HepG2 (cell line): ENCODE measurements at regions not wholly inside any gene's neighbourhood (a gene's known extent, or its start where the extent isn't known, plus 50 kb on each side); places are given as distances from the start of the nearest gene placed in this dataset.

ENCODE experiments used
- ATAC-seq: fragments of 200-7000 bp; cut with Tn5 transposase; 3 replicates; pipeline ENCODE4 v1.9.1; 2020; ENCODE audit warnings: mild to moderate bottlenecking, moderate library complexity
- BruUV-seq: library from RNA; stranded (reverse); fragments of 400-500 nt; replicated peaks from 2 replicates; lab custom pipeline; 2021; lab: Mats Ljungman, UMichigan
- CTCF ChIA-PET: fragments of 300-600 bp; formaldehyde crosslinking; extraction: SDS; loops from one replicate; lab custom pipeline; 2021; ENCODE audit warnings: low total read pairs, inconsistent platforms, low intra/inter-chr PET ratio; lab: Yijun Ruan, JAX
- POLR2A ChIA-PET: fragments of 350-600 bp; sonication (Branson Sonifier 250); formaldehyde crosslinking; loops from one replicate; lab custom pipeline; 2020; ENCODE audit warnings: antibody characterized with exemption, inconsistent platforms; lab: Yijun Ruan, JAX
- DNase-seq: peaks from one replicate; pipeline ENCODE4 v3.0.0-alpha.2; 2015; ENCODE audit warnings: low spot score
- FAIRE-seq: peaks from 3 replicates; lab custom pipeline; 2011; peaks lifted over from hg19 to GRCh38; lab: Jason Lieb, UNC
- H2AFZ ChIP-seq: one replicate; pipeline ENCODE4 v1.6.1; 2011; ENCODE audit warnings: low read length, inconsistent platforms
- H3K27ac ChIP-seq: fragments of 300-600 bp; 3 replicates; pipeline ENCODE4 v1.8.0; 2011; ENCODE audit warnings: mixed run types, mild to moderate bottlenecking, mixed read lengths, low read length, inconsistent platforms; ENCODE audit not compliant: insufficient read depth; ENCODE audit errors: extremely low read length
- H3K27me3 ChIP-seq, 2 experiments: fragments of 200-600 bp in 1 of 2; 2 replicates in 1 of 2; 3 replicates in 1 of 2; pipeline versions ENCODE4 v1.6.0 to v1.8.0; 2011; ENCODE audit warnings: low read length in 2 of 2, mild to moderate bottlenecking in 2 of 2, moderate library complexity in 2 of 2, inconsistent platforms in 1 of 2; ENCODE audit not compliant: insufficient read depth in 2 of 2, control insufficient read depth in 1 of 2
- H3K36me3 ChIP-seq, 2 experiments: fragments of 200-600 bp in 1 of 2; replicated peaks in 1 of 2; 2 replicates in 1 of 2; 3 replicates in 1 of 2; pipeline versions ENCODE4 v1.5.1 to v1.8.0; 2011; ENCODE audit warnings: low read length in 2 of 2, inconsistent platforms in 1 of 2; ENCODE audit not compliant: insufficient read depth in 2 of 2, control insufficient read depth in 1 of 2
- H3K4me1 ChIP-seq: 2 replicates; pipeline ENCODE4 v1.5.1; 2012; ENCODE audit warnings: low read length, inconsistent platforms; ENCODE audit not compliant: insufficient read depth
- H3K4me2 ChIP-seq: 2 replicates; pipeline ENCODE4 v1.6.0; 2011; ENCODE audit warnings: low read depth, low read length, inconsistent platforms
- H3K4me3 ChIP-seq, 3 experiments: fragments of 200-600 bp in 1 of 3; sonication (generic), shearing (Covaris generic) in 1 of 3; replicated peaks in 1 of 3; 2 replicates each; pipeline ENCODE4 v1.5.1; 2011 to 2016; ENCODE audit warnings: low read length in 3 of 3, inconsistent platforms in 2 of 3, low read depth in 2 of 3, mild to moderate bottlenecking in 2 of 3, control low read depth in 1 of 3, mixed read lengths in 1 of 3; ENCODE audit not compliant: insufficient read depth in 1 of 3
- H3K79me2 ChIP-seq: one replicate; pipeline ENCODE4 v1.6.1; 2011; ENCODE audit warnings: low read length, inconsistent platforms; ENCODE audit not compliant: insufficient read depth
- H3K9ac ChIP-seq: 2 replicates; pipeline ENCODE4 v1.6.0; 2011; ENCODE audit warnings: mild to moderate bottlenecking, low read depth, low read length, inconsistent platforms; ENCODE audit not compliant: insufficient read depth
- H3K9me3 ChIP-seq: 2 replicates; pipeline ENCODE4 v1.5.1; 2012; ENCODE audit warnings: mild to moderate bottlenecking, low read length
- H4K20me1 ChIP-seq: 2 replicates; pipeline ENCODE4 v1.6.0; 2011; ENCODE audit warnings: inconsistent platforms, mild to moderate bottlenecking, low read length, moderate library complexity; ENCODE audit not compliant: insufficient read depth
- EZH2 ChIP-seq: conservative IDR thresholded peaks from 2 replicates; pipeline ENCODE4 v1.6.1; 2012; ENCODE audit warnings: mild to moderate bottlenecking, low read depth, low read length, moderate library complexity
- SETDB1 ChIP-seq: sonication (generic); formaldehyde crosslinking; IDR thresholded peaks from 2 replicates; pipeline ENCODE4 v1.5.1; 2020; ENCODE audit warnings: missing genetic modification reagents, mild to moderate bottlenecking, borderline replicate concordance
- SRF ChIP-seq: IDR thresholded peaks from 2 replicates; pipeline ENCODE4 v1.6.1; 2011; ENCODE audit warnings: mild to moderate bottlenecking, low read depth, low read length, moderate library complexity
- THAP8 ChIP-seq: sonication (generic); formaldehyde crosslinking; IDR thresholded peaks from 2 replicates; pipeline ENCODE4 v1.5.1; 2020; ENCODE audit warnings: missing genetic modification reagents, mild to moderate bottlenecking, borderline replicate concordance
- XRCC5 ChIP-seq: fragments of 200-400 bp; formaldehyde crosslinking; optimal IDR thresholded peaks from 2 replicates; pipeline ENCODE3; 2017; ENCODE audit warnings: mild to moderate bottlenecking, low read length
- ZFP36 ChIP-seq: fragments of 150-350 bp; IDR thresholded peaks from 2 replicates; pipeline ENCODE4 v1.6.1; 2018; ENCODE audit warnings: borderline replicate concordance, low read length, low read depth; ENCODE audit not compliant: partially characterized antibody
- ZNF234 ChIP-seq: sonication (generic); formaldehyde crosslinking; conservative IDR thresholded peaks from 2 replicates; pipeline ENCODE4 v1.5.1; 2020; ENCODE audit warnings: mild to moderate bottlenecking, missing genetic modification reagents
- ZNF597 ChIP-seq: sonication (generic); formaldehyde crosslinking; IDR thresholded peaks from 2 replicates; pipeline ENCODE4 v1.5.0; 2020; ENCODE audit warnings: missing genetic modification reagents
- ZNF615 ChIP-seq: sonication (generic); formaldehyde crosslinking; IDR thresholded peaks from 2 replicates; pipeline ENCODE4 v1.5.0; 2020; ENCODE audit warnings: mild to moderate bottlenecking, missing genetic modification reagents, borderline replicate concordance
- WGBS: methylation state at CpG from one replicate; pipeline ENCODE4 v1.1.6; 2017; ENCODE audit warnings: low lambda C conversion rate; 5-methylcytosine and 5-hydroxymethylcytosine counted together
- in situ Hi-C: cut with HindIII; loops from 2 replicates; pipeline ENCODE4 v1.10.0; 2017; ENCODE audit warnings: low pct_unique_long_range_greater_than_20kb; ENCODE audit not compliant: extremely low pct_ligation_motif_present
- intact Hi-C: fragments of 100-400 bp; cut with micrococcal nuclease; formaldehyde crosslinking; loops from one replicate; pipeline ENCODE4 v1.10.0; 2022; ENCODE audit not compliant: unreplicated experiment
- TF ChIP-seq, protein P1 (sequence below): sonication (generic); formaldehyde crosslinking; conservative IDR thresholded peaks from 2 replicates; pipeline ENCODE4 v1.4.0; 2020; ENCODE audit warnings: missing genetic modification reagents
- TF ChIP-seq, protein P2 (sequence below): sonication (generic); formaldehyde crosslinking; IDR thresholded peaks from 2 replicates; pipeline ENCODE4 v1.8.0; 2022; ENCODE audit warnings: mild to moderate bottlenecking, missing genetic modification reagents

DNA sequence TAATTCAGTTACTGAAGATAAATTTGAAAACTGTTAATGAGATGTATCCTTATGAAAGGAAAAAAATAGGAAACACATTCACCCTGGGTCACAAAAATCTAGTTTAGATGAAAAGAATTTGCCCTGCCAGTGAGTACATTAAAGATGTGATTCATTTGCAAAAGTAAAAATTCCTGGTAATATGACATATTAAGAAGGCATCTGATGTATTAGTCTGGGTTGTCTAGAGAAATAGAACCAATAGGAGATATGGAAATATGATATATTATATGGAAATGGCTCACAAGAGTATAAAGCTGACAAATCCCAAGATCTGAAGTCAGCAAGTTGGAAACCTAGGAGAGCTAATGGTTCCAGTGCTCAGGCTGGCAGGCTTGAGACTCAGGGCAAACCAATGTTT lies 153.8 kb downstream of the MRPL39 start (continued):
- TF ChIP-seq ZNF597 (CRISPR knock-in tag) (no peak), SETDB1 (no peak), ZNF234 (no peak), XRCC5 (no peak), SRF (no peak)
- TF ChIP-seq, protein P1, sequence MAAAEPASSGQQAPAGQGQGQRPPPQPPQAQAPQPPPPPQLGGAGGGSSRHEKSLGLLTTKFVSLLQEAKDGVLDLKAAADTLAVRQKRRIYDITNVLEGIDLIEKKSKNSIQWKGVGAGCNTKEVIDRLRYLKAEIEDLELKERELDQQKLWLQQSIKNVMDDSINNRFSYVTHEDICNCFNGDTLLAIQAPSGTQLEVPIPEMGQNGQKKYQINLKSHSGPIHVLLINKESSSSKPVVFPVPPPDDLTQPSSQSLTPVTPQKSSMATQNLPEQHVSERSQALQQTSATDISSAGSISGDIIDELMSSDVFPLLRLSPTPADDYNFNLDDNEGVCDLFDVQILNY (CRISPR knock-in tag): no peak

- ChIA-PET POLR2A (no interaction called here), CTCF (no interaction called here)
- TF ChIP-seq, protein P2, sequence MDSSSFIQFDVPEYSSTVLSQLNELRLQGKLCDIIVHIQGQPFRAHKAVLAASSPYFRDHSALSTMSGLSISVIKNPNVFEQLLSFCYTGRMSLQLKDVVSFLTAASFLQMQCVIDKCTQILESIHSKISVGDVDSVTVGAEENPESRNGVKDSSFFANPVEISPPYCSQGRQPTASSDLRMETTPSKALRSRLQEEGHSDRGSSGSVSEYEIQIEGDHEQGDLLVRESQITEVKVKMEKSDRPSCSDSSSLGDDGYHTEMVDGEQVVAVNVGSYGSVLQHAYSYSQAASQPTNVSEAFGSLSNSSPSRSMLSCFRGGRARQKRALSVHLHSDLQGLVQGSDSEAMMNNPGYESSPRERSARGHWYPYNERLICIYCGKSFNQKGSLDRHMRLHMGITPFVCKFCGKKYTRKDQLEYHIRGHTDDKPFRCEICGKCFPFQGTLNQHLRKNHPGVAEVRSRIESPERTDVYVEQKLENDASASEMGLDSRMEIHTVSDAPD (CRISPR knock-in tag): no peak
- TF ChIP-seq EZH2 (no peak), ZNF615 (CRISPR knock-in tag) (no peak), ZFP36 (no peak), THAP8 (CRISPR knock-in tag) (no peak)
- intact Hi-C loops: no loop called here
- 0% methylated on average over 2 of the region's 3 CpGs for WGBS
- Histone ChIP-seq H3K9ac (no peak overlapping the region), H3K79me2 (no peaks in the 10 kb centered on the region), H3K36me3 (no peaks in the 10 kb centered on the region), H2AFZ (no peak overlapping the region), H3K4me3 (no peak overlapping the region), H3K27me3 (no peaks in the 10 kb centered on the region), H3K9me3 (peaks cover 92% of the 10 kb centered on the region), H4K20me1 (no peaks in the 10 kb centered on the region), H3K4me1 (no peaks in the 10 kb centered on the region), H3K4me2 (no peak overlapping the region), H3K27ac (no peak overlapping the region)
- in situ Hi-C loops: no loop called here
- BruUV-seq: no TSS peak
- no peak for DNase-seq
- no peak for FAIRE-seq
- ATAC-seq: no peak
Measured at GRCh38 chr21:25449950-25450349, 157.3 kb downstream of the MRPL39 start.
